Gastroesophageal sphincter (tissue), 4 donors: ENCODE measurements at regions not wholly inside any gene's neighbourhood (a gene's known extent, or its start where the extent isn't known, plus 50 kb on each side); places are given as distances from the start of the nearest gene placed in this dataset.
"Not testable (repeated sequence)": the region's sequence is repeated elsewhere in the genome, so short reads cannot be mapped to it uniquely, and the experiment has no call there.

Experiments used
- ATAC-seq: fragments of 150-250 bp; one replicate; pipeline ENCODE4 v1.9.1; 2016; ENCODE audit warnings: mild to moderate bottlenecking, moderate library complexity
- H3K27ac ChIP-seq, 4 donors: fragments of 200-600 bp; sonication (generic) in 3 of 4; 1 replicate in 3 of 4; 2 replicates in 1 of 4; pipeline ENCODE4 v1.5.1; 2016 to 2019
- H3K27me3 ChIP-seq: fragments of 200-600 bp; sonication (generic); one replicate; pipeline ENCODE4 v1.5.1; 2019
- H3K36me3 ChIP-seq, 2 donors: fragments of 200-600 bp; sonication (generic); one replicate each; pipeline ENCODE4 v1.5.1; 2019; ENCODE audit warnings: control low read depth in 1 of 2
- H3K4me1 ChIP-seq, 3 donors: fragments of 200-600 bp; sonication (generic); 1 replicate in 2 of 3; 2 replicates in 1 of 3; pipeline ENCODE4 v1.5.1; 2016 to 2019; ENCODE audit warnings: control low read depth in 2 of 3
- H3K4me3 ChIP-seq, 2 donors: fragments of 200-600 bp; sonication (generic); one replicate each; pipeline ENCODE4 v1.5.1; 2019; ENCODE audit warnings: mild to moderate bottlenecking in 1 of 2, moderate library complexity in 1 of 2
- H3K9me3 ChIP-seq, 3 donors: fragments of 200-600 bp; sonication (generic); one replicate each; pipeline ENCODE4 v1.5.1; 2017 to 2019; ENCODE audit warnings: control low read depth in 2 of 3
- EP300 ChIP-seq: sonication (generic); formaldehyde crosslinking; IDR thresholded peaks from one replicate; pipeline ENCODE4 v1.6.1; 2017; ENCODE audit warnings: antibody characterized with exemption, mild to moderate bottlenecking
- POLR2A ChIP-seq, 2 donors: fragments of 450-650 bp; IDR thresholded peaks; one replicate each; pipeline ENCODE4 v1.6.1; 2017; ENCODE audit warnings: antibody characterized with exemption in 2 of 2, mild to moderate bottlenecking in 2 of 2, moderate library complexity in 1 of 2
- POLR2AphosphoS5 ChIP-seq: sonication (generic); formaldehyde crosslinking; IDR thresholded peaks from one replicate; pipeline ENCODE4 v1.6.1; 2017; ENCODE audit warnings: antibody characterized with exemption
- WGBS, 2 donors: methylation state at CpG; one replicate each; pipeline ENCODE4 v1.1.5; 2018; ENCODE audit warnings: low coverage in 1 of 2; 5-methylcytosine and 5-hydroxymethylcytosine counted together
- TF ChIP-seq, protein P1 (sequence below), 4 experiments: fragments of 200-600 bp in 2 of 4; fragments of 450-650 bp in 2 of 4; sonication (generic) in 1 of 4; IDR thresholded peaks; one replicate each; pipeline ENCODE4 v1.5.1; 2017 to 2019; ENCODE audit warnings: antibody characterized with exemption in 4 of 4, mild to moderate bottlenecking in 2 of 4, moderate library complexity in 2 of 4

DNA sequence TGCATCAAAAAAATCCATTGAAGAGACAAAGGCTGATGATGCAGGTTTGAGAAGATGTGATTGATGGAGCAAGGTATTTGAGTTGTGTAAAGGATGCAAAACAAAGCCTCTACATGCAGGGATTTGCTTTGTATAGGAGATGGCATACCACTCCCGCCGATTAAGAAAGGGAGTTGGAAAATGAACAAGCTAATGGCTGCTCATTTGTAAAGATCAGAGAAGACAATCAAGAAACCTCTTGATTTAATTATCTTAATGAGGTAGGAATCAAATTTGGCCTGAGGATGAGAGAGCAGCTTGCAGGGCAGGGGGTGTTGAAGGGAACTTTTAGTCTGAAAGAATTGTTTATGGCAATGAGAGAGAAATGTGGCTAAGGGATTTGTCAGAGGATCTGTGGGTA, 448.2 kb upstream of the ADGRB3 start:
- H3K36me3 ChIP-seq, result no peaks in the 10 kb centered on the region
- no peaks in the 10 kb centered on the region for H3K4me1 ChIP-seq
- H3K9me3 ChIP-seq, result no peaks in the 10 kb centered on the region
- TF ChIP-seq, protein P1, sequence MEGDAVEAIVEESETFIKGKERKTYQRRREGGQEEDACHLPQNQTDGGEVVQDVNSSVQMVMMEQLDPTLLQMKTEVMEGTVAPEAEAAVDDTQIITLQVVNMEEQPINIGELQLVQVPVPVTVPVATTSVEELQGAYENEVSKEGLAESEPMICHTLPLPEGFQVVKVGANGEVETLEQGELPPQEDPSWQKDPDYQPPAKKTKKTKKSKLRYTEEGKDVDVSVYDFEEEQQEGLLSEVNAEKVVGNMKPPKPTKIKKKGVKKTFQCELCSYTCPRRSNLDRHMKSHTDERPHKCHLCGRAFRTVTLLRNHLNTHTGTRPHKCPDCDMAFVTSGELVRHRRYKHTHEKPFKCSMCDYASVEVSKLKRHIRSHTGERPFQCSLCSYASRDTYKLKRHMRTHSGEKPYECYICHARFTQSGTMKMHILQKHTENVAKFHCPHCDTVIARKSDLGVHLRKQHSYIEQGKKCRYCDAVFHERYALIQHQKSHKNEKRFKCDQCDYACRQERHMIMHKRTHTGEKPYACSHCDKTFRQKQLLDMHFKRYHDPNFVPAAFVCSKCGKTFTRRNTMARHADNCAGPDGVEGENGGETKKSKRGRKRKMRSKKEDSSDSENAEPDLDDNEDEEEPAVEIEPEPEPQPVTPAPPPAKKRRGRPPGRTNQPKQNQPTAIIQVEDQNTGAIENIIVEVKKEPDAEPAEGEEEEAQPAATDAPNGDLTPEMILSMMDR (IDR thresholded peaks at IDR 0.05), result no peak
- no peak for TF ChIP-seq POLR2AphosphoS5
- no peak for TF ChIP-seq EP300
- TF ChIP-seq POLR2A (IDR thresholded peaks at IDR 0.05), result no peak
- H3K4me3 ChIP-seq, result no peak overlapping the region
- no peaks in the 10 kb centered on the region for H3K27me3 ChIP-seq
- no peak for ATAC-seq
- 40 to 89% methylated on average over 1 to 2 of the region's 2 CpGs for WGBS, 2 donors
- no peak overlapping the region for H3K27ac ChIP-seq

GRCh38 chr6:68182386-68182785, 452.7 kb upstream of the ADGRB3 start:
- TF ChIP-seq EP300 (no peak), POLR2AphosphoS5 (no peak), POLR2A (IDR thresholded peaks at IDR 0.05) (no peak)
- TF ChIP-seq, protein P1 (IDR thresholded peaks at IDR 0.05), result no peak
- ATAC-seq, result no peak
- 52 to 77% methylated on average over 3 of the region's 3 CpGs for WGBS, 2 donors
- Histone ChIP-seq H3K27me3 (no peaks in the 10 kb centered on the region), H3K9me3 (no peaks in the 10 kb centered on the region), H3K4me3 (no peak overlapping the region), H3K27ac (no peak overlapping the region), H3K4me1 (no peaks in the 10 kb centered on the region), H3K36me3 (no peaks in the 10 kb centered on the region)

DNA sequence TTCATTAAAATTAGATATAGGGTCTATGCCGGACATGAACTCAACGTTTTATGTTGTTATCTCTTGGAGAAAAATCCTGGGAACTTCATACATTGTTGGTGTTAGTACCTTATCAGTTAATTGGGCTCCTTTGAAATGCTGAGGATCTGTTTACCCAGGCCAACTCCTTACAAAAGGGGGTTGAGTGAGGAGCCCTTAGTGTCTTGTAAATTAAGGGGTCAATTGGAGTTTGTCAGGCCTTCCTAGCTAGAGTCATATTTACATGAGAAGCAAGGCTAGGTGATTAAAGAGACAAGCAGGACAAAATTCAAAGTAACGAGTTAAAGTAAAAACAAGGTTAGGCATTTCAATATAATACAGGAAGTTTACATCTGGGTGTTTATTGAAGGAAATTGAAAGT, 454.1 kb upstream of the ADGRB3 start:
- H3K9me3 ChIP-seq, H3K27ac ChIP-seq, H3K27me3 ChIP-seq, ATAC-seq, H3K4me3 ChIP-seq, H3K36me3 ChIP-seq, H3K4me1 ChIP-seq: not testable (repeated sequence)
- WGBS, 2 donors, result 54 to 56% methylated on average over 3 of the region's 3 CpGs

DNA sequence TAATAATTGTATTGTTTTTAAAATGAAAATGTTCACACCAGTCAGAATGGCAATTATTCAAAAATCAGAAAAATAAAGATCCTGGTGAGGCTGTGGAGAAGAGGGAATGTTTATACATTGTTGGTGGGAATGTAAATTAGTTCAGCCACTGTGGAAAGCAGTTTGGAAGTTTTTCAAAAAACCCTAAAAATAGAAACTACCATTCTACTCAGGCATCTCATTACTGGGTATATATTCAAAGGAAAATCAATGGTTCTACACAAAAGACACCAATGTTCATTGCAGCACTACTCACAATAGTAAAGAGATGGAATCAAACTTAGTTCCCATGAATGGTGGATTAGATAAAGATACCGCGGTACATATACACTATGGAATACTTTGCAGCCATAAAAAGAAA, 461.5 kb upstream of the ADGRB3 start:
- H3K4me3 ChIP-seq, result no peak overlapping the region
- no peaks in the 10 kb centered on the region for H3K27me3 ChIP-seq
- no peaks in the 10 kb centered on the region for H3K36me3 ChIP-seq
- 59 to 83% methylated on average over 2 of the region's 2 CpGs for WGBS, 2 donors
- H3K27ac ChIP-seq, result no peak overlapping the region
- TF ChIP-seq, protein P1 (IDR thresholded peaks at IDR 0.05), result no peak
- TF ChIP-seq EP300, result no peak
- no peak for TF ChIP-seq POLR2AphosphoS5
- no peak for TF ChIP-seq POLR2A (IDR thresholded peaks at IDR 0.05)
- H3K9me3 ChIP-seq, result no peaks in the 10 kb centered on the region
- no peaks in the 10 kb centered on the region for H3K4me1 ChIP-seq
- ATAC-seq, result no peak

GRCh38 chr6:68169922-68170321, 465.2 kb upstream of the ADGRB3 start:
- TF ChIP-seq POLR2A (IDR thresholded peaks at IDR 0.05), result no peak
- TF ChIP-seq, protein P1 (IDR thresholded peaks at IDR 0.05), result no peak
- TF ChIP-seq POLR2AphosphoS5, result no peak
- TF ChIP-seq EP300, result no peak
- WGBS, 2 donors, result 44 to 73% methylated on average over 1 of the region's 1 CpG
- no peak overlapping the region for H3K4me3 ChIP-seq
- H3K27me3 ChIP-seq, result no peaks in the 10 kb centered on the region
- no peaks in the 10 kb centered on the region for H3K4me1 ChIP-seq
- no peaks in the 10 kb centered on the region for H3K9me3 ChIP-seq
- no peak overlapping the region for H3K27ac ChIP-seq
- ATAC-seq, result no peak
- H3K36me3 ChIP-seq, result no peaks in the 10 kb centered on the region

DNA sequence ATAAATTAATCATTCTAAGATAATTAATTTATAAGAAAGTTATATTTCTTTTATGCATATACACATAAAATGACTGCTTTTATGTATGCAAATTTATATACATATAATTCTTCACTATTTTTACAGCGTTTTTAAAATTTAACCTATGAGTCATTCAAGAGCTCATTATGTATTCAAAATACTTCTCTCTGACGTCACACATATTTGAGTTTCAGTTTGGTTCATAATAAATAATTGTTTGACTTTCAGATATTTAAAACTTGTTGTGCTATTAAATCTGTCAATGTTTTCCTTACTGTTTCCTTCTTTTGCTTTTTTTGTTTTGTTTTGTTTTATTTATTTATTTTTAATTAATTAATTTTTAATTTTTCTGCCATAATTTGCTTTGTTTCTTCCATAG, 467.5 kb upstream of the ADGRB3 start:
- H3K4me3 ChIP-seq, result no peak overlapping the region
- no peaks in the 10 kb centered on the region for H3K36me3 ChIP-seq
- 60 to 62% methylated on average over 2 of the region's 2 CpGs for WGBS, 2 donors
- no peak overlapping the region for H3K27ac ChIP-seq
- H3K4me1 ChIP-seq, result no peaks in the 10 kb centered on the region
- TF ChIP-seq, protein P1 (IDR thresholded peaks at IDR 0.05), result no peak
- TF ChIP-seq EP300 (no peak), POLR2A (IDR thresholded peaks at IDR 0.05) (no peak), POLR2AphosphoS5 (no peak)
- H3K9me3 ChIP-seq, result no peaks in the 10 kb centered on the region
- H3K27me3 ChIP-seq, result no peaks in the 10 kb centered on the region
- no peak for ATAC-seq

DNA sequence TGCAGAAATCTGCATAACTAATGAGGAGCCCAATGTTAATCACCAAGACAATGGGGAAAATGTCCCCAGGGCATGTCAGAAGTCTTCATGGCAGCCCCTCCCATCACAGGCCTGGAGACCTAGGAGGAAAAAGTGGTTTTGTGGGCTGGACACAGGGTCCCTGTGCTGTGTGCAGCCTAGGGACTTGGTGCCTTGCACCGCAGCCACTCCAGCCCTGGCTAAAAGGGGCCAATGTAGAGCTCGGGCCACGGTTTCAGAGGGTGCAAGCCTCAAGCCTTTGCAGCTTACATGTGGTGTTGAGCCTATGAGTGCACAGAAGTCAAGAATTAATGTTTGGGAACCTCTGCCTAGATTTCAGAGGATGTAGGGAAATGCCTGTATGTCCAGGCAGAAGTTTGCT, 474.3 kb upstream of the ADGRB3 start:
- not testable (repeated sequence) for H3K27me3 ChIP-seq, H3K4me1 ChIP-seq, ATAC-seq, H3K36me3 ChIP-seq, H3K9me3 ChIP-seq, H3K27ac ChIP-seq, H3K4me3 ChIP-seq
- WGBS, 2 donors, result no CpG with 5 or more reads among the region's 3 CpGs
